ENCODE measurements at regions not wholly inside any gene's neighbourhood (a gene's known extent, or its start where the extent isn't known, plus 50 kb on each side); places are given as distances from the start of the nearest gene placed in this dataset.

GRCh38 chr1:217078078-217078690, 355.0 kb upstream of the ESRRG start:
- TF ChIP-seq CTCF (IDR thresholded peaks at IDR 0.05) (no peak), POLR2AphosphoS5 (IDR thresholded peaks at IDR 0.05) (no peak), POLR2A (IDR thresholded peaks at IDR 0.05) (no peak), EP300 (IDR thresholded peaks at IDR 0.05) (no peak)
